Urothelium cell line (cell line): ENCODE measurements at regions not wholly inside any gene's neighbourhood (a gene's known extent, or its start where the extent isn't known, plus 50 kb on each side); places are given as distances from the start of the nearest gene placed in this dataset.
"Not testable (repeated sequence)": the region's sequence is repeated elsewhere in the genome, so short reads cannot be mapped to it uniquely, and the experiment has no call there.

Source experiments
- DNase-seq: peaks from one replicate; pipeline ENCODE4 v3.0.0; 2011; ENCODE audit warnings: low spot score, mixed read lengths
- FAIRE-seq: peaks from 2 replicates; lab custom pipeline; 2011; peaks lifted over from hg19 to GRCh38; lab: Jason Lieb, UNC

GRCh38 chr22:15772337-15772736 lies 82.5 kb downstream of the POTEH start:
- not testable (repeated sequence) for FAIRE-seq

GRCh38 chr22:15775118-15775517 lies 85.3 kb downstream of the POTEH start:
- not testable (repeated sequence) for FAIRE-seq, DNase-seq

More at GRCh38 chr22:15772337-15772736, 82.5 kb downstream of the POTEH start:
- not testable (repeated sequence) for DNase-seq

GRCh38 chr22:15775670-15776669 lies 86.1 kb downstream of the POTEH start:
- not testable (repeated sequence) for DNase-seq, FAIRE-seq

- not testable (repeated sequence) for FAIRE-seq, DNase-seq
Observed at GRCh38 chr22:15776727-15777126, 86.9 kb downstream of the POTEH start.

GRCh38 chr22:15777150-15777549 lies 87.3 kb downstream of the POTEH start:
- not testable (repeated sequence) for FAIRE-seq, DNase-seq

GRCh38 chr22:15777557-15777956 lies 87.7 kb downstream of the POTEH start:
- not testable (repeated sequence) for DNase-seq, FAIRE-seq

- FAIRE-seq, DNase-seq: not testable (repeated sequence)
Observed at GRCh38 chr22:15778366-15778765, 88.5 kb downstream of the POTEH start.

GRCh38 chr22:15781652-15782051 lies 91.8 kb downstream of the POTEH start:
- not testable (repeated sequence) for DNase-seq, FAIRE-seq

- not testable (repeated sequence) for FAIRE-seq, DNase-seq
Observed at GRCh38 chr22:15782933-15783332, 93.1 kb downstream of the POTEH start.

GRCh38 chr22:15784383-15785085 lies 94.7 kb downstream of the POTEH start:
- DNase-seq, FAIRE-seq: not testable (repeated sequence)

GRCh38 chr22:15786942-15787733 lies 97.3 kb downstream of the POTEH start:
- not testable (repeated sequence) for FAIRE-seq, DNase-seq

GRCh38 chr22:15791557-15791956 lies 101.7 kb downstream of the POTEH start:
- FAIRE-seq, DNase-seq: not testable (repeated sequence)

- FAIRE-seq, DNase-seq: not testable (repeated sequence)
Observed at GRCh38 chr22:15799935-15800334, 110.1 kb downstream of the POTEH start.

- not testable (repeated sequence) for DNase-seq
- peak; percentile 27 for FAIRE-seq
Observed at GRCh38 chr22:15811141-15811540, 121.3 kb downstream of the POTEH start.

GRCh38 chr22:15815783-15816182 lies 126.0 kb downstream of the POTEH start:
- not testable (repeated sequence) for FAIRE-seq, DNase-seq

GRCh38 chr22:15816470-15816869 lies 126.6 kb downstream of the POTEH start:
- FAIRE-seq, DNase-seq: not testable (repeated sequence)

GRCh38 chr22:15817264-15817663 lies 127.4 kb downstream of the POTEH start:
- FAIRE-seq, DNase-seq: not testable (repeated sequence)

- not testable (repeated sequence) for DNase-seq, FAIRE-seq
Observed at GRCh38 chr22:15819886-15820285, 130.1 kb downstream of the POTEH start.

- not testable (repeated sequence) for DNase-seq, FAIRE-seq
Observed at GRCh38 chr22:15821088-15821487, 131.3 kb downstream of the POTEH start.

GRCh38 chr22:15822001-15822400 lies 132.2 kb downstream of the POTEH start:
- not testable (repeated sequence) for FAIRE-seq, DNase-seq
